ENCODE measurements at regions not wholly inside any gene's neighbourhood (a gene's known extent, or its start where the extent isn't known, plus 50 kb on each side); places are given as distances from the start of the nearest gene placed in this dataset.

- TF ChIP-seq CTCF (IDR thresholded peaks at IDR 0.05; ENCODE audit: borderline replicate concordance, insufficient read depth, low read depth, low read length), result no peak
- no peak overlapping the region for H3K4me3 ChIP-seq (ENCODE audit: low read depth, low read length)
Measured at GRCh38 chr6:155974359-155974758, 518.7 kb upstream of the NOX3 start.

GRCh38 chr6:155970876-155971708, 515.5 kb upstream of the NOX3 start:
- no peak overlapping the region for H3K4me3 ChIP-seq (ENCODE audit: low read depth, low read length)
- no peak for TF ChIP-seq CTCF (IDR thresholded peaks at IDR 0.05; ENCODE audit: borderline replicate concordance, insufficient read depth, low read depth, low read length)

GRCh38 chr6:155970472-155970871, 514.8 kb upstream of the NOX3 start:
- no peak overlapping the region for H3K4me3 ChIP-seq (ENCODE audit: low read depth, low read length)
- TF ChIP-seq CTCF (IDR thresholded peaks at IDR 0.05; ENCODE audit: borderline replicate concordance, insufficient read depth, low read depth, low read length), result no peak

- no peak overlapping the region for H3K4me3 ChIP-seq (ENCODE audit: low read depth, low read length)
- TF ChIP-seq CTCF (IDR thresholded peaks at IDR 0.05; ENCODE audit: borderline replicate concordance, insufficient read depth, low read depth, low read length), result no peak
Measured at GRCh38 chr6:155968921-155969320, 513.3 kb upstream of the NOX3 start.

GRCh38 chr6:155967322-155967721, 511.7 kb upstream of the NOX3 start:
- H3K4me3 ChIP-seq (ENCODE audit: low read depth, low read length), result no peak overlapping the region
- no peak for TF ChIP-seq CTCF (IDR thresholded peaks at IDR 0.05; ENCODE audit: borderline replicate concordance, insufficient read depth, low read depth, low read length)

- no peak overlapping the region for H3K4me3 ChIP-seq (ENCODE audit: low read depth, low read length)
- TF ChIP-seq CTCF (IDR thresholded peaks at IDR 0.05; ENCODE audit: borderline replicate concordance, insufficient read depth, low read depth, low read length), result no peak
Measured at GRCh38 chr6:155964544-155964943, 508.9 kb upstream of the NOX3 start.

- TF ChIP-seq CTCF (IDR thresholded peaks at IDR 0.05; ENCODE audit: borderline replicate concordance, insufficient read depth, low read depth, low read length), result no peak
Measured at GRCh38 chr6:155962276-155962675, 506.6 kb upstream of the NOX3 start.

More at GRCh38 chr6:155962276-155962675, 506.6 kb upstream of the NOX3 start:
- H3K4me3 ChIP-seq (ENCODE audit: low read depth, low read length), result no peak overlapping the region
